GM21423 (cell line): ENCODE measurements at regions not wholly inside any gene's neighbourhood (a gene's known extent, or its start where the extent isn't known, plus 50 kb on each side); places are given as distances from the start of the nearest gene placed in this dataset.
"Not testable (repeated sequence)": the region's sequence is repeated elsewhere in the genome, so short reads cannot be mapped to it uniquely, and the experiment has no call there.

Experiments used
- ATAC-seq: cut with Tn5 transposase; IDR thresholded peaks from one replicate; pipeline ENCODE4 v1.9.1; 2021; ENCODE audit warnings: mild to moderate bottlenecking, moderate library complexity; ENCODE audit not compliant: unreplicated experiment

DNA sequence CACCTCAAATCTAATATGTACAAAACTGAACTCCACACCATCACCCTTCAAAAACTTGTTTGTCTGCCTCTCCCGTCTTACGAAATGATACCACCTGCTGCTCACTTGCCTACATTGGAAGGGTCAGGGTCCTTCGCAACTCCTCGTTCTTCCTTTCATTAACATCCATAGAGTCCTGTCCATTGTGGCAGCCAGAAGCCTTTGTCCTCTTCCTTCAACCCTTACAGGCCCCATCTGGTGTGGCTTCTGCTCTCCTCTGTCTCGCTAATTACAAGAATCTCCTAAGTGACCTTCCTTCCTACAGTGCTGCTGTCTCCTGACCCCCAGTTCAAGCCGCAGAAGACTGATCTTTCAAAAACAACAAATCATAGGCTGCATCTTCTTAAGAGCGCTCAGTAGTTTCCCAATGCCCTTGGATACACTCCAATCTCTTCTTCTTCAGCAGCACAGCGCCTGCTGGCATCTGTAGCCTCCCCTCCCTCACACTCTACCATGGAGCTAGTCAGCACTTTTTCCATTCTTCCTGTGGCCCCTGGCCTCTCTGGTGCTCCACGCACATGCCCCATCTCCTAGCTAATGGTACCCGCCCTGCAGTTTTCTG is 382.7 kb downstream of the LIG4 start:
- ATAC-seq = no peak

DNA sequence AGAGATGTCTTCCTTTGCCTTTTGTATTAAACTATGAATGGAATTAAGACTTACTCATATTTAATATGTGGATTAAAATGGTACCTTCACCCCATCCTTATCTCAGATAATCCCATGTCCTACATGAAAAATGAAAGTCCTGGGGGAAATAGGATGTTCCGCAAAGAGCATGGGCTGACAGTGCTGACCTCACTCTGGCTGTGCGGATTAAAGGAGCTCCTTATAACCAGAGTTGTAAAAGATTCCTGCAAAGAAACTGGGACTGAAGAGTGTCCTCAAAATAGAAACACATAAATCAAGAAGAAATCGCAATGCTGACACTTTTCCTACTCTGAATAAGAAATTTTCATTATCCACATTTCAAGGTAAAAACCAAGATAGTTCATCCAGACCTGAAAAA is 384.5 kb downstream of the LIG4 start:
- no peak for ATAC-seq

DNA sequence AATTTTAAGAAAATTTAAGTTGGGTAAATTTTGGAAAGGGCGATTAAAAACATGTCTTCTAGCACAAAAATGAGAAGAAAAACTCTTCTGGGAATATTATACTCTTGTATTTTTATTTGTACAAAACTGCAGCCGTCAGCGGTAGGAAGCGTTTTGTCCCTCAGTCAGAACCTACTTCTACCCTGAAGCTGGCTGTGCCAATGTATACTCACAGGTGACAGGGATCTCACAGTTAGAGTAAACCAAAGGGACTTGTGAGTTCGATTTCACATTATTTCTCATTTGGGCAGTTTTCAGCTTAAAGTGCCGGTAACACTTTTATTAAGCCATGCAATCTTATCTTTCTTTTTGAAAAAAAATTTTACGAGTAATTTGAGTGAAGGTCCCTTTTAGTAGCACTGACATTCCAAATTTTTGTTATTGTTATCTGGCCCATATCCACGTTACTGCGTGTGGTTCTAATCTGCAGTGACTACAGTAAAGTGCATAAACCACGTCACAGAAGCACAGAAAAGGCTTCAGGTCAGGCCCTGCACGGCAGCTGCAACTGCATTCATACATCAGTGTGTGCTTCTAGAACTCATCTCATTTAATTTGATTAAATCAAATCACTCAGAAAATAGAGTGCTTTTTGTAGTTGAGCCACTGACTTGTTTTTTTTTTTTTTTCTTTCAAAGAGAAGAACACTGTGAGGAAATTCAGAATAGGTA is 387.3 kb downstream of the LIG4 start:
- ATAC-seq = no peak

DNA sequence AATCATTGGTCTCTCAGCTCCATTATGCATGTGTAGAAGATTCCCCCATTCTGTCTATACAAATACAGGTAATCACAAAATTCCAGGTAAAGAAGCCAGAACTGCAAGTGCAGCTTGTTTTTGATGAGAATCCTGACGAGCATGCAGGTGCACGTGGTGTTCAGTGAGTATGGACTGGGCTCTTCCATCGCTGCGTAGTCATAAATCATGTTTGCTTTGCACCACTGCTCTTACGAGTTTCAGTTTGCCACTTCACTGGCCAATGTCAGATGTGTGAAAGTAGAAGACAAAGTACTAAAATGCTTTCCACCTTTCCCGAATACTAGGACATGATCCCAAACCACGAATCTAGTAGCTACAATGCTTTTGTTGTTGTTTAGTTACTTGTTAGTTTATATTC is 390.7 kb downstream of the LIG4 start:
- ATAC-seq = no peak

DNA sequence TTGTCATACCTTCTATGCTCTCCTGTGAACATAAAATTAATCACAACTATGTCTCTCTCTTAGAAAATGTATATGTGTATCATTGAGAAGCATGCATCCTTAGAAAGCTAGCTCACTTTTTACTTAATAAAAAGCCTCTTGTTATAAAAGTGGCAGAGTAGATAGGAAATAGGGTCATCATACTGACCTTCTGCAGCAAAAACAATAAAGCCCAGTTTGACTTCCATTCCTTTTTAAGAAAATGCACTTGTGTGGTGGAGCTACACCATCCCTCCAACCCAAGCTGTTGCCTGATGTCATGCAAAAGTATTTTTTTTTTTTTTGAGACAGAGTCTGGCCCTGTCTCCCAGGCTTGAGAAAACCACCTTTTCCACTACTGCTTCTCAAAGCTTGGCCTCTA is 393.3 kb downstream of the LIG4 start:
- no peak for ATAC-seq

DNA sequence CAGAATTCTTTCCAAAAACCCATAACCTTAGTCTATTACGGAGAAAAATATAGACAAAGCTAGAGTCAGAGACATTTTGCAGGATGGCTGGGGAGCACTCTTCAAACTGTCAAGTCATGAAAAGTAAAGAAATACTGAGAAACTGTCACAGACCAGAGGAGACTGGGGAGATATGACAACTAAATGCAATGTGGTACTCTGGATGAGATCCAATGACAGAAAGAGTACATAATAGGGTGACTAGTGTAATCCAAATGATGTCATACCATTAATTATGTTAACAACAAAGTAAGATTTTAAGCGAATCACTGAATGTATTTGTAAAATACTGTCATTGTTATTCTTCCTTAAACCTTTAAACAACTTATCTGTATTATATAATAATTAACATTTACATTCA is 393.8 kb downstream of the LIG4 start:
- ATAC-seq = no peak

DNA sequence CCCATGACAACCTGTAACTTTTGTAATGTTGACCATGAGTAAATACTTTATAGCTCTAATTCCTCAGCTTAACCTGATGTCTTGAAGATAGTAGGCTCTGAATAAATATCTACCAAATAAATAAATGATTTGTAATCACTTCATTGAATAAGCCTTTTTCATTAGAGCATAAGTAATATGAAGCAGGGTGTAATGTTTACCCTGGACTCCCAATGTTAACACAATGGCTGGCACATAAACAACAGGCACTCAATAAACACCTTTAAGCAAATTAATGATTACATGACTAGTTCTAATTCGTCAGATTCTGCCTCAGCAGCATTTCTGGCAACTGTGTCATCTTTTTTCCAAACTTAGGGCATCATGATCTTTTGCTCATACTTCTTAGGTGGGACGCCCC is 396.3 kb downstream of the LIG4 start:
- ATAC-seq = no peak

DNA sequence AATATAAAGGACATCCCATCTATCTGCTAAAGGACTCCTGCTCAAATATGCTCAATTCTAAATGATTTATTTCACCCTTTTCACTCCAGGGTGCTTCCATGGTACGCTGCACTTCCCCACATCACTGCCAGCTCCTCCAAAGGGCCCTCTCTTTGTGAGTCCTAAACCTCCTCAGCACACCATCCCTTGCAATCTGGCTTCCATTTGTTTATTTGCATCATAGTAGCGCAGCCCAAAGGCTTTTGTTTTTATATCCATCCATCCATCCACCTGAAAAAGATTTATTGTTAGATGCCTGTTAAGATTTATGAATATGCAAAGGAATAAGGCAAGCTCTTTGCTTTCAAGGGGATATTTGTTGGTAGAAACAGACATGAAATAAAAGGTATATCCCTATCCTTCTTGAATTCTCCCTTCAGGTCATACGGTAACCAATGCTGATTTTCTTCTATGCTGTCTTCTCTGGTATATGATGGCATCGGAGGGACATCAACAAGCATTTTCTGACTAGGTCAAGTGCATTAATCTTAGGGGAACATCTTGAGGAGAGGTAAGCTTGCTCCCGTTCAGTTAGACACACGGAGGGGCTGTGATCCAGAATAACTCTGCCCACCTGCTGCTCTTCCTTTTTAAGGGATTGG is 397.6 kb downstream of the LIG4 start:
- no peak for ATAC-seq

DNA sequence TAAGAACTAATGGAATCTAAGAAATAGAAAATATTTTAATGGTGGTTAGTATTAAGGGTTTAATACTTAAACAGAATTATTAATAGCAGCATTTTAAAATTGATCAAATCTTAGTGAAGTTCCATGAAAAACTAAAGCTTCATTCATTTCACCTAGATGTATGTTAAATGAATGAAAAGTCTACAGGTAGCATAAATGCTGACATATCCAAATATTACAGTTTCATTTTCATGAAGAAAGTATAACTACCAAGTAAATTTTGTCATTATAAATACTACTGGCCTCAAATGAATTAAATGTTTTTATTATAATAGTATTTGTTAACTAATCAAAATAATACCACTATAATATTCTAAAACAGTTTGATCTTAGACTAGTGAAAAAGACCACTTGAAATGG is 403.3 kb downstream of the LIG4 start:
- ATAC-seq = no peak

DNA sequence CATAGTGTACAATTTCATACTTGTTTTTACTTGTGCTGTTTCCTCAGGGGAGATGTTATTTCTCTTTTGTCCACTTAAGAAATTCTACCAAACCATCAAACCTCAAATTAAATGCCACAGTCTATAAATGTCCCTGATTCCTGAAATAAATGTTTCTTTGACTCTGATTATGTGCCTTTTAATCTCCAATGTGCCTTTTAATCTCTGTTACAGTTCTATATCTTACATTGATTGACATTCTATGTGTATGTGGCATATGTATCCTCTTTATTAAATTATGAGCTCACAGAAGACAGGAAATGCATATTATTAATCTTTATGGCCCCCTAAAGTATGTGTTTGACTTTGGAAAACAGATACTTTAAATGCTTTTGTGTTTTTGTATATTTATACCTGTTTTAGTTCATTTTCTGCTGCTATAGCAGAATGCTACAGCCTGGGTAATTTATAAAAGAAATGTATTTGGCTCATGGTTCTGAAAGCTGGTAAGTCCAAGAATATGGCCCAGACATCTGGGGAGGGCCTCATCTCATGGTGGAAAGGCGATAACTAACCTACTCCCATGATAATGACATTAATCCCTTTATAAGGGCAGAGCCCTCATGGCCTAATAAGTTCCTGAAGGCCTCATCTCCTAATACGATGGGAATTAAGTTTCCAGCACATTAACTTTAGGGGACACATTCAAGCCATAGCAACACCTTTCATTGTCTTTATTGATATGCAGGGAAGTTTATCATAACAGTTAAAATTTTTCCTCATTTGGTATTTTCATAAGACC is 403.9 kb downstream of the LIG4 start:
- ATAC-seq = no peak

DNA sequence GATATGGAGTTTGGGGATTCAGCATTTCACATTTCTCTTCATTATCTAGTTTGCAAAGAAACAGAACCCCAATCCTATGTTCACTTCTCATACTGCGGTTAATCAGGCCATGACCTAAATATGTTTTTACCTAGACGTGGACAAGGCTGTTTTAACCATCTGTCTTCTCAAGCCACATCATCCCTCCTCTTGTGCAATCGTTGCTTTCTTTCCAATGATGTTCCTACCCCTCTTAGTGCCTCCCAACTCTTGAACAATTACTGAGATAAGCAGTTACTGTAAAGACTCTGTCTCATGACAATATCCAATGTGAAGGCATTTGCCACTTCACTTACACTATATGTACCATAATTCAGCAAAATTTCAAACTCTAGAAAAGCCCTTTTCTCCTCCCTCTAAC is 406.2 kb downstream of the LIG4 start:
- no peak for ATAC-seq

DNA sequence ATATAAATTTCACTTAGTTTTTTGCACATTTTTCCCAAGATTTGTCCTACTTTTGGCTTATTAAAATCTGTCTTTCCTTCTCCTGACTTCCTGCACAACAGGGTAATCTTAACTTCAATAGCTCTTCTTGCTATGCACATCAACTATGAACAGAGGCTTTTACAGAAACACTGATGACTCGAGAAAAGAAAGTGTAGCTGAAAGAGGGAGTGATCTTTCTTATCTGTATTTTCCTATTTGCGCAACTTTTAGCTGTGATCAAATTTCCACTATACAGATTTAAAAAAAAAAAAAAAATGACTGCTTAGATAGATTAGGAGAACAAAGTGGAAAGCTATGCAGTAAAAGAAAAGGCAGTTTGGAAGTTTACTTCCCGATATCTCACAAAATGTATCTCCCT is 406.9 kb downstream of the LIG4 start:
- no peak for ATAC-seq

DNA sequence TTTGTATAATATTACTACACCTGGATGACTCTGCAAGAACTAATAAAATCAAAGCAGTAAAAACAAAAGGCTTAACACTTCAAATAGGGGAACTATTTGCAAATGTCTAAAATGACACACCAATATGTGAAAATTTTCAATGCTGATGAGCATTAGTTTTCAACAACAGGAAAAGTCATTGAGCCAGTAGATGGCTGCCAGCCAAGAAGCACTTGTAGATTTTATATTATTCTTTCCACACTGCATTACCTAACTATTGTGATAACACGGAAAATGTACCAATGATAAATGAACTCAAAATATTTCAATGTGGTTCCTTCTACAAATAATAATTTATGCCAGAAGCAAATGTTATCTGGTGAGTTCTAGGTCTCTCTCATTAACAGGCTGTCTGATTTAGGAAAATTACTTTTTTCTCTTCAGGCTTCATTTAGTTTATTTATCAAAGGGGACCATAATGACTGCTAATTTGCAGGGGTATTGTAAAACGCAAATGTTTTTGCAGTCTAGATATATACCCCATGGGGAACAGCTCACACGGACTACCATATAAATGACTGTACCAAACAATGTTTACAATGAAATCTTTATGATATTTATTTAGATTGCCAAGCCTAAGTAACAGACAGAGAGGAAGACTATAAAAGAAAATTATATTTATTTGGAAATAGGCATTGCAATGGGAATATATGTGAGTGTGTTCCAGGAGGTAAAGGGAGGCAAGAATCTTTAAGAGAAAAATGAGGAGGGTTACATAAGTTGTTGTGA is 407.8 kb downstream of the LIG4 start:
- ATAC-seq = no peak

DNA sequence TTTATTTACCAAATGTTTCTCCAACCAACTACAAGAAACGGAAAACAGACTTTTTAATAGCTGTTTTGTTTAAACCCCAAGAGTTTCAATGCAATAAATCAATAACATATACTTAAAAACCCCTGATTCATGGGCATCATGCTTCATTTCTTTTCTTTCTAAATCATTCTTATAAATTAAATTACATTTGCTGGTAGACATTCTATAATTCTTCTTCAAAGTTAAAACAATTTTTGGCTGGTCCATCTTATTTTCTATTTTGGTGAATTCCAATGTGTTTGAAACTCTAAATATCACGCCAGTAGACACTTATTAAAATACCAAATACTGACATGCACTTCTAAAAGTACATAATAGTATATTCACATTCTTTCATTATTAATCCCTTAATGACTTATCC is 408.6 kb downstream of the LIG4 start:
- ATAC-seq = no peak

DNA sequence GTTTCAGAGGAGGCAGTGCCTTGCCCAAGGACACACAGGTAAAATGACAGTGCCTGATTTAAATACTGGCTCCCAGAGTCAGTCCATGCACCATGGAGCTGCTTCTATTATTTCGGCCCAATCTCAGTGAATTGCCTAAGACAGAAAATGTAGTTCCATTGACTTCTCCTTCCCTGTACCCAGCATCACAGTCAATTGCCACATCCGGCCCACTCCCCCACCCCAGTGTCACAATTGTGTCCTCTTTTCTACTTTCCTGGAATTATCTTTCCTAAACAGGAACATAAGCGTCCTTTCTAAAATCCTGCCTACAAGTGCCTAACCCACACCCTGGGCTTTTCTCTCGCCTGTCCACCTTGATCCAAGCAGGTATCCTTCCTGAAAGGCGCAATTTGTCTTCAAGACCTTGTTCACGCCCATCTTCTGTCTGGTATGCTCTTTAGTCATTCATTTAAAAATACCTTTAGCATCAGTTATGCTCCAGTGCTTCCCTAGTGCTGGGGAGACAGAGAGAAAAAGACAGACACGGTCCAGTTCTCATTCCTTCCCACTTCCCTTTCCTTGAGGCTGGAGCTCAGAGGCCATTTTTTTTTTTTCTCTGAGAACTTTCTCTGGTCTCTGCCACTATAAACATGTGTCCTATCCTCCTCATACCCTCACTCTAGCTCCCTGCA is 411.4 kb downstream of the LIG4 start:
- no peak for ATAC-seq

DNA sequence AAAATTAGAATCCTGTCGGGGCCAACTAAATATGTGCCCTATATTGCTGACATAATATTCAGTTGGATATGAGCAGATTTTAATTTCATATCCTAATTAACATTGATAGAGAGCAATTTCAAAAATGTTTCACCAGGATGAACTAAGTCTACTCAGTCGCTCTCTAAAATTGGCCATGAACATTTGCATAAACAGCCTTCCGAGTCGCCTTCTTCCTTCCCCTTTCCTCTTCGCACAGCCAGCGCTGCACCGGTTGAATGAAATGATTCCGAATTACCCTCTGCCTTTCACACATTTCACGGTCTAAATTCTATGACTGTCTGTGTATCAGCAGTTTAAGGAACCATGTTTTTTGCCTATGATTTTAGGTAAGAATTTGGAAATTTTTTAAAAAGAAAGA is 413.7 kb downstream of the LIG4 start:
- ATAC-seq = no peak

DNA sequence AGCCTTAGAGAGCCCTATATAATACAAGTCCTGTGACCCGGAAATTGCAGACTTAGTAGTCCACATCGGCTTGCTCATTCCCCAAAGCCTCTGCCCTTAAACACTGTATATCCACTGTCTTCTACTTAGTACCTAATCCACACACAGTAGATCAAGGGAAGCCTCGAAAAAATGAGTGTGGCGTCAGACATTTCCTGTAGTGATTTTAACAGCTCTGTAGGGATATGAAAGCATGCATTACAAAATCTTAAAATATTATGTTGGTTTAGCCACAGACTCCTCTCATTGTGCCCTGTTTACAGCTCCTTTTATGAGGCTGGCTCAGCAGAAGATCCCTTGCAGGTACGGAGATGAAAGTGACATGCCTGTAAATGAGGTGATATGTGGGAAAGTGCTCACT is 416.3 kb downstream of the LIG4 start:
- ATAC-seq = no peak

DNA sequence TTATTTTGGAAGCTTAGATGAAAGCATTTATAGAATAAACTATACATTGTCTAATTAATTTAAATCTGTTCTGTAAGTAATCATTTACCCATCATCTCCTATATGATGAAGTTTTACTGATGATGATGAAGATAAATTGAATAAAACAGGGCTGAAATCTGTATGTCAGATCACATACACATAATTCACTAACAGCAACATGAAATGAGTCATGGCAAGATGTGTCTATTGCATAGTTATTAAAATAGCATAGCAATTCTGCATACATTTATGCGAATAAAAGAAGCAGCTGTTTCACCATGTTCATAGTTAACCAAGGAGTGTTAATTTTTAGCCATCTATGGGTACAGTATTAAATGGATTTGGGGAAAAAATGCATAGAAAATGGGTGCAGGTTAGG is 424.9 kb downstream of the LIG4 start:
- ATAC-seq = no peak

DNA sequence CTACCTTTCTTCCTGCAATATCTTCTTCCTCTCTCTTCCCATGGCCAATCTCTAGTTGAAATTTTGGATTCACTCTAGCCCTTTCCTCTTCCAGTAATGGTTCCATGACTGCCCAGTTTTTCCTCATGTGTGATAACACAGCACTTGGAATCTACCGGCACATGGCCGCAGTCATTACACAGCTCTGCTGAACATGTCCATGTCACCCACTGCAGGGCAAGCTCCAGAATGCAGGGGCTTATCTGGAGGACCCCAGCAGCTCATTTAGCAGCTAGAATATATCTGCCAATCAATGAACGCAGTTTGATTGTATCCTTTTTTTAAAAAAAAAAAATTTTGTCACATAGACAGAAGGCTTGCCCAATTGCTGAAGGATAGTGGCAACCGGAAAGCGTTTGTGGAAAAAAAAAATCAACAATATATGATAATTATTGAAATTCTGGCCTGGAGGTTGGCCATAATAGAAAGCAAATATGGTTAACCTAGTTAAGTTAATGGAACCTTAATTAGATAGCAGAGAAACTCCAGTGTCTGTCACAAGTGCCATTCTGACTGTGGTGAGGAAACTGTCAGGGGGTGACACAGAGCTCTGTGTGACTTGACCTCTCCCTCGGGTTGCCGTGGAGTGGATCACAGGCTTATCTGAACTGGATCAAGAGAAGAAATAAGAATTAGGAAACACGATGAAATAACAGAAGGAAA is 426.7 kb downstream of the LIG4 start:
- ATAC-seq = no peak

DNA sequence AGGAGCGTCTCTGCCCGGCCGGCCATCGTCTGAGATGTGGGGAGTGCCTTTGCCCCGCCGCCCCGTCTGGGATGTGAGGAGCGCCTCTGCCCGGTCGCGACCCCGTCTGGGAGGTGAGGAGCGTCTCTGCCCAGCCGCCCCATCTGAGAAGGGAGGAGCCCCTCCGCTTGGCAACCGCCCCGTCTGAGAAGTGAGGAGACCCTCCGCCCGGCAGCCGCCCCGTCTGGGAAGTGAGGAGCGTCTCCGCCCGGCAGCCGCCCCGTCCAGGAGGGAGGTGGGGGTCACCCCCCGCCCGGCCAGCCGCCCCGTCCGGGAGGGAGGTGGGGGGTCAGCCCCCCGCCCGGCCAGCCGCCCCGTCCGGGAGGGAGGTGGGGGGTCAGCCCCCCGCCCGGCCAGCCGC is 432.7 kb downstream of the LIG4 start:
- not testable (repeated sequence) for ATAC-seq
